HS-27A (cell line): ENCODE measurements at regions not wholly inside any gene's neighbourhood (a gene's known extent, or its start where the extent isn't known, plus 50 kb on each side); places are given as distances from the start of the nearest gene placed in this dataset.

Experiments
- DNase-seq: peaks from one replicate; pipeline ENCODE4 v3.0.0-alpha.2; 2012; ENCODE audit warnings: low read depth, missing footprints

DNA sequence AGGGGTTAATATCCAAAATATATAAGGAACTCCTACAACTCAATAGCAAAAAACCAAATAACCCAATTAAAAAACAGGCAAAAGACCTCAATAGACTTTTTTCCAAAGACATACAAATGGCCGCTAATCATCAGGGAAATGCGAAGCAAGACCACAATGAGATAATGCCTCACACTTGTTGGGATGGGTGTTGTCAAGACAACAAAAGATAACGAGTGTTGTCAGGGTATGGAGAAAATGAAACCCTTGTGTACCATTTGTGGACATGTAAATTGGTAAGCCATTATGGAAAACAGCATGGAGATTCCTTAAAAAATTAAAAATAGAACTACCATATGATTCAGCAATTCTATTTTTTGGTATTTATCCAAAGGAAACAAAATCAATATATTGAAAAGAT is 620.2 kb downstream of the ACTL7B start:
- DNase-seq = no peak

DNA sequence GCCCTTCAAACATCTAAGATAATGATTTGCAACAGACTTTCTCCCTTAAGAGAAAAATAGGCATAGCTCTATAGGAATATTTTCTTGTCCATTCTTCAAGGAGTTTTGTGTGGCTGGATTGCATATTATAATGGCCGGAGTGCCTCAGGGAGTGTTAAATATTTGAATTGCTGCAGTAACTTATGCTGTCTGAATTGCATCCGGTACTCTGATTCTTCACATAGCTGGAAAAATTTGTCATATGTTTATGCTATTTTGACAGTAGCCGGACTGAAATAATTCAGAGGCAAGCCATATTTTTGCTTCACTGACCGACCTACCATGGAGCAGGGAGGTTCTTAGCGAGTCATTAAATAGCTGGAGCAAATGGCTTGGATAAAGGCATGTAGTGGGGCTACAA is 621.0 kb downstream of the ACTL7B start:
- no peak for DNase-seq

DNA sequence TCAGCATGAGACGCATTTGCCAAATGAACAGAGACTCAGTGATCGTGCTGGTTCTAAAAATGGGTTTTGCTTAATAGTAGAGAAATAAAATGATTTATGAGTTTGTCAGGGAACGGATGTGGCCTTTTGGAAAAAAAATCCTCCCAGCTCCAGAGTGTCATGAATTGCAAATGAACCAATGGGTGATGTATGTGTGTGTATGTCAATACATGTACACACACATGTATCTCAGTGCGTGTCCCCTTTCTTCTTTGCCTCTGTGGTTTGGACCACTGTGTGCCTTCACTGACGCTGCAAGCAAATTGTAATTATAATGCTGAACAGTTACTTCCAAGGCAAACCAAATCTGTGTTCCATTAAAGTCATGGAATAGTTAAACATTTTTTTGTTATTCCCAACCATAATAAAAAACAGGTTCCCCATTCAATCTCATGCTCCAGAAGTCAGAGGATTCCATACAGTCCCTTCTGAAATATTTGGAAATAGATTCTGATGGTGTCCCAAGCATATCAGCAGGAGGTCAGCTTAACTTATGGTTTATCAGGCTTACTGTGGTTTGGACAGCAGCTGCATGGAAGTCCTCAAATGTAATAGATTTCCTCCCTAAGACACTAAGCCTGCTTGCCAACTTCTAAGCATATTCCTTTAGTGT is 630.5 kb downstream of the ACTL7B start:
- DNase-seq = no peak

- no peak for DNase-seq
Observed at GRCh38 chr9:108224716-108225115, 631.1 kb downstream of the ACTL7B start.

- no peak for DNase-seq
Observed at GRCh38 chr9:108219664-108220063, 636.1 kb downstream of the ACTL7B start.

DNA sequence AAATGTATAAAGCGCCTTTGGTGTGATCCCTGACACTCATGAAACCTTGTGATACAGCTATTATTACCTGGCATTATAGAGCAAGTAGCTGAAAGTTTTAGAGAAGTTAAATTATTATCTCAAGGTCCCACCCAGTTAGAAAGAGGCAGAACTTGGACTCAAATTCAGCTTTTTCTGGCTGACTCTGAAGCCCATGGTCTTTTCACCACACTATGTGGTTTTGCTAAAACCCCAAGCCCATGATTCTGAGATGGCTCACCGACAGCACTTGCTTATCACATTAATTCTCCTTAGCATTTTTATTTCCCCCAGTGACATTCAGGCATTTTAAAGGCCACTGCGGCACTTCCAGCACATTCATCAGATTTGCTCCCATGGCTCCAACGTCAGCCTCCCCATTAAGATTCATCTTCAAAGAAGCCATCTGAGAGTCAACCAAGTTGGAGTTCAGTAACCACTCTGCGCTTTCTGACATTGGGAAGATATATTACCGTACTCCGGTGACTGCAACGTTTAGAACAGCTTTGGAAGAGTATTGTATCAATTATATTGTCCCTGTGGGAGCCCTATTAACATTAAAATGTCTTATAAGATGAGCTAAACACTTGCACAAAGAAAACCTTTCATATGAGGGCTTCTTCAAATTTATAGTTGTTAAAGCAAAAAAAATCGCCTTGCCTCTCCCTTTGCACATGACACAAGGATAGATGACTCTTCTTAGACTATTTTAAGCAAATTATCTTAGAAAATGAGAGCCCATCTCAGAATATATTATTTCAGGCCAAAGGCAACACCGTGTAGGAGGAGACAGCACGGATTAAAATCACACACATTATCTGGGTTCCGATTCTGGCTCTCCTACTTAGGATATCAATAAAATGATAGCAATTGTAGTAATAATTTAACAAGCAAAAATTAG is 638.1 kb downstream of the ACTL7B start:
- no peak for DNase-seq

GRCh38 chr9:108213511-108213910 is 642.3 kb downstream of the ACTL7B start:
- no peak for DNase-seq

GRCh38 chr9:108212184-108212583 is 643.6 kb downstream of the ACTL7B start:
- no peak for DNase-seq

DNA sequence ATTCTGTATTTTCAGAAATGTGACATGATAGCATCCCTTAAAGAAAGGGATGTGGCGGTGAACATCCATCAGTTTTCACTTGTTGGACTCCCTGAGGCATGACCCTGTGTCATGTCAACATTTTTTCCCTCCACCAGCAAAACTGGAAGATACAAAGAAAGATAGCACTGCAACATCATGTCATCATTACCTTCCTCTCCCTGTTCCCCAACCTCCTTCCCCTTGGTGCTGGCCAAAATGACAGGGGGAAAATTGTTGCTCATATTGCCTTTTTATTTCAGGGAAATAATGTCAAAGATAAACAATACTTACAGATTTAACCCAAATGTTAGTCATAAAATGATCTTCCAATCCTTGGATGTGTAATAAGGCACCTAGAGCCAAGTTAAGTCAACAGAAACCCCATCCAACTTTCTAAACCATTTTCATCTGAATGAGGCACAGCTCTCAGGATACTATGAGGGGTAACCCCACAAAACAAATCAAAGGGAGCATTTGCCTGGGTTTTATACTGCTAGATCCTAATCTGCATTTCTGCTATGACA is 644.3 kb downstream of the ACTL7B start:
- DNase-seq = no peak

GRCh38 chr9:108209132-108209685 is 646.6 kb downstream of the ACTL7B start:
- DNase-seq = no peak

DNA sequence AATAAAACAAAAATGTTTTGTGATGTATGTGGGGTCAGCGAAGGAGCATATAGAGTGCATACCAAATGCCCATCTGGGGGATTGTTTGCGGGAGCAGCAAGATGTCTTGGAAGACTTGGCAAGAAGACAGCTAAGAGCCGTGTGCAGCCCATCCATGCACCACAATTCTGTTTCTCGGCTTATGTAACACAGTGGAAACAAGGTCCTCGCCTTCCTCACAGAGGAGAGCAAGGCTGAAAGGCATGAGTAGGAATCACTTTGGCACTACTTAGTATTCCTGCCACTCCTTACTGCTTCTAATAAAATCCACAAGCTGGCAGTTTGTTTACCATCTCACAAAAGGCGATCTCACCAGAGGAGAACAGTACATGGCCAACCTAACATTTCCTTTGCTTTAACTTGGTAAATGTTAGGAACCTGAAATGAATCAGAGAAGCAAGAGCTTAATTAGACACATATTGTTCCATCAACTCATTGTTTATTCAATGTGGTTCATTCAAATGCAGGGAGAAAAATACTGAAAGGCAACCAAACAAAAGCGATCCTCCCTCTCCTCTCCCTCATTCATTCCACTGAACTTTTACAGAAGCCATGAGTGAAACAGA is 648.1 kb downstream of the ACTL7B start:
- no peak for DNase-seq

DNA sequence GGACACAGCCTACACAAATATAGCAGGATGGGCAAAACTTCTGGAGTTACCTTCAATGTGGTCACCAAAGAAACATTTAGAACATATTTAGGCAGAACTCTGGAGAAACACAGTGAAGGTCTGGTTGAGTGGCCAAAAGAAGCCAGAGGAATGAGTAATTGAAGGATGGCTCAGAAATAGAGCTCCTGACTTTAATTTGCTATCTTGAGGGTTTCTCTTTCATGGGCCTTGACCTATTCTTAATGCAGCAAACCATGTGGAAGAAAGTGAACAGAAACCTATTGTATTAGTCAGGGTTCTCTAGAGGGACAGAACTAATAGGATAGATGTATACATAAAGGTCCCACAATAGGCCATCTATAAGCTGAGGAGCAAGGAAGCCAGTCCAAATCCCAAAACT is 650.5 kb downstream of the ACTL7B start:
- DNase-seq = no peak

DNA sequence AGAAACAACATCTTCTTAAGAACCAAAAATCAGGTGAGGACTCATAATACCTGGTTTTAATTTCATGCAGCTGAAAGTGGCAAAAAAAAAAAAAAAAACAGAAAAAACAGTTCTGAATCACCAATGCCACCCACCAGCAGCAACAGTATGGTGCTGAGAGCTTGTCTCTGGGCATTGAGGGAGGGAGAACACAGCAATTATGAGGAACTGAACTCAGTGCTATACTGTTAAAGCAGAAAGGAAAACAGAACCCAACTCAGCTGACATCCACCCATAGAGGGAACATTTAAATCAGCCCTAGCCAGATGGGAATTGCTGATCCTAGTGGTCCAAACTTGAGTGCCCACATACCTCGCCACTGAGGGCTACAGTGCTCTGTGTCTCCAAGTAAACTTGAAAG is 657.9 kb downstream of the ACTL7B start:
- DNase-seq = no peak

DNA sequence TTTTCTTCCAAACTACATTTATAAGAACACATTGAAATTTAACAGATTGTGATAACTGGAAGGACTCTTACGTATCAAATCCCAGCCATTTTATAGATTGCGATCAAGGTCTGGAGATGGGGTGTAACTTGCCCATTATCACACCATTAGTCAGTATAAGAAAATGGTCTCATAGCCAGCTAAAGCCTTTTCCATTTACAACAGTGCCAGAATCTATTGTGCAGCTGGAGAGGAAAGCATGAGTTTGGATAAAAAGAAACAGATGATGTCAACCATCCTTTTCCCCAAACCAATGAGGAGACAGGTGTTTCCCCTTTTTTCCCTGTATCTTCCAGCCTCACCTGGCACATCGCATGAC is 658.8 kb downstream of the ACTL7B start:
- no peak for DNase-seq

GRCh38 chr9:108196332-108197007 is 659.3 kb downstream of the ACTL7B start:
- no peak for DNase-seq

DNA sequence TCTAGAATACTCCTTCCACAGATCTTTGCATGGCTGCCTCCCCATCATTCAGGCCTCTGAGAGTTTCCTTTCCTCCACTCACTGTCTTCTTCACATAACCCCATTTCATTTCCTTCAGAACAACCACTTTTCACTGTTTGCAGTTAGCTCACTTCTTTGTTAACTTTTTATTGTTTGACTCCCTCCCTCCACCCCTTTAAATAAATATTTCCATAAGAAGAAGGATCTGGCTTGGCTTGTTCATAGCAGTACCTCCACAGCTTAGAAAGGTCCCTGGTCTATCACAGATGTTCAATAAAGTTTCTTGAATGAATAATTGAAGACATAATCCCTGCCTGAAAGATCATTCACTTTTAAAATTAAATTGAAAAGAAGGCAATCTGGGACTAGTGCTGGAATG is 661.6 kb downstream of the ACTL7B start:
- no peak for DNase-seq

DNA sequence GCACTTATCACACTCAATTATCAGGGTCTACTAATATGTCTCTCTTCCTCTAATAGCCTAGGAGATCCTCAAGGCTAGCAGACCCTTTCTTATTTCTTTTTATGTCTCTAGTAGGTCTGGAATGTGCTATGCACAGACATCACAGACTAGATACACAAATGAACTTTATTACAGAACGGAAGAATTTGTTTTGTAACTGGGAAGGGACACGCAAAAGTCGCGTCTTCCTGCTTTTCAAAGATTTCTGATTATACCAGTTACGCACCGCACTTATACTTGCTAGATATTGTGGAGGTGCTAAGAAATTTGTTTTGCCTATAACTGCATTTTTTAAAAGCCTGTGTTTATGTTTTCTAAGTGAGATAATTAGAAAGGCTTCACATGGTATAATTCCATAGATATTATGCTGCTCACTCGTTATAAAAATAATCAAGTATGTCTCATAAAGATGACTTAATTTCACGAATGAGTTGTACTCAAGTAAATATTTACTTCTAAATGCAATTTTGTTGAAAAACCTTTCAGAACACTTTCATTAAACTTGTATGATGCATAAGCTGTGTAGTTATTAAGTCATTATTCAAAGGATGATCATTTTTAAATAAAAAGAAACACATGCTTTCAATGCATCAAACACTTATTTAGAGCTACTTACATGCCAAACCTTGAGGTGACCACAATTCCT is 662.6 kb downstream of the ACTL7B start:
- DNase-seq = no peak

GRCh38 chr9:108191065-108191464 is 664.7 kb downstream of the ACTL7B start:
- DNase-seq = no peak

- DNase-seq = no peak
Observed at GRCh38 chr9:108188976-108189375, 666.8 kb downstream of the ACTL7B start.

GRCh38 chr9:108188482-108188881 is 667.3 kb downstream of the ACTL7B start:
- DNase-seq = no peak

GRCh38 chr9:108186642-108187395 is 669.0 kb downstream of the ACTL7B start:
- no peak for DNase-seq
